ENCODE measurements at regions not wholly inside any gene's neighbourhood (a gene's known extent, or its start where the extent isn't known, plus 50 kb on each side); places are given as distances from the start of the nearest gene placed in this dataset.
"Not testable (repeated sequence)": the region's sequence is repeated elsewhere in the genome, so short reads cannot be mapped to it uniquely, and the experiment has no call there.

- no peak for DNase-seq
Observed at GRCh38 chr4:188383180-188383579, 243.9 kb downstream of the TRIML1 start.

GRCh38 chr4:188387179-188387791 is 248.0 kb downstream of the TRIML1 start:
- no peak for DNase-seq

- not testable (repeated sequence) for DNase-seq
Observed at GRCh38 chr4:188391349-188391748, 252.1 kb downstream of the TRIML1 start.

- no peak for DNase-seq
Observed at GRCh38 chr4:188396037-188396436, 256.8 kb downstream of the TRIML1 start.

GRCh38 chr4:188399834-188400233 is 260.6 kb downstream of the TRIML1 start:
- DNase-seq, result no peak

- DNase-seq, result no peak
Observed at GRCh38 chr4:188400451-188400850, 261.2 kb downstream of the TRIML1 start.

- no peak for DNase-seq
Observed at GRCh38 chr4:188403272-188403671, 264.0 kb downstream of the TRIML1 start.

- not testable (repeated sequence) for DNase-seq
Observed at GRCh38 chr4:188405071-188405835, 266.0 kb downstream of the TRIML1 start.

- no peak for DNase-seq
Observed at GRCh38 chr4:188408244-188409030, 269.2 kb downstream of the TRIML1 start.

GRCh38 chr4:188409851-188410250 is 270.6 kb downstream of the TRIML1 start:
- DNase-seq, result no peak

- DNase-seq, result no peak
Observed at GRCh38 chr4:188411805-188412204, 272.6 kb downstream of the TRIML1 start.

- DNase-seq, result no peak
Observed at GRCh38 chr4:188412499-188412898, 273.3 kb downstream of the TRIML1 start.

GRCh38 chr4:188414441-188414840 is 275.2 kb downstream of the TRIML1 start:
- DNase-seq, result no peak

- no peak for DNase-seq
Observed at GRCh38 chr4:188417181-188417580, 277.9 kb downstream of the TRIML1 start.

- no peak for DNase-seq
Observed at GRCh38 chr4:188423039-188423438, 283.8 kb downstream of the TRIML1 start.

GRCh38 chr4:188428935-188429334 is 289.7 kb downstream of the TRIML1 start:
- DNase-seq, result no peak

- no peak for DNase-seq
Observed at GRCh38 chr4:188429965-188430364, 290.7 kb downstream of the TRIML1 start.

GRCh38 chr4:188430384-188430783 is 291.1 kb downstream of the TRIML1 start:
- DNase-seq, result no peak

- no peak for DNase-seq
Observed at GRCh38 chr4:188432328-188432727, 293.1 kb downstream of the TRIML1 start.

GRCh38 chr4:188433741-188434315 is 294.6 kb downstream of the TRIML1 start:
- DNase-seq, result no peak

GRCh38 chr4:188434643-188435042 is 295.4 kb downstream of the TRIML1 start:
- DNase-seq, result no peak

- no peak for DNase-seq
Observed at GRCh38 chr4:188435381-188435780, 296.1 kb downstream of the TRIML1 start.

- no peak for DNase-seq
Observed at GRCh38 chr4:188437535-188437934, 298.3 kb downstream of the TRIML1 start.

Data from NCI-H226 (cell line).